BE2C (cell line): ENCODE measurements at regions not wholly inside any gene's neighbourhood (a gene's known extent, or its start where the extent isn't known, plus 50 kb on each side); places are given as distances from the start of the nearest gene placed in this dataset.

ENCODE experiments used
- DNase-seq: peaks from one replicate; pipeline ENCODE4 v3.0.0-alpha.2; 2020
- H3K27me3 ChIP-seq: fragments of 250-450 bp; sonication (Bioruptor Pico); 2 replicates; pipeline ENCODE4 v1.5.1; 2020; ENCODE audit warnings: mild to moderate bottlenecking
- H3K36me3 ChIP-seq: fragments of 250-450 bp; sonication (Bioruptor Pico); 2 replicates; pipeline ENCODE4 v1.5.1; 2020; ENCODE audit warnings: mild to moderate bottlenecking
- H3K4me1 ChIP-seq: fragments of 250-450 bp; sonication (Bioruptor Pico); 2 replicates; pipeline ENCODE4 v1.5.1; 2020
- H3K4me3 ChIP-seq: 2 replicates; pipeline ENCODE4 v1.5.1; 2011; ENCODE audit warnings: low read depth, low read length
- H3K9me3 ChIP-seq: fragments of 250-450 bp; sonication (Bioruptor Pico); 2 replicates; pipeline ENCODE4 v1.5.1; 2020
- TF ChIP-seq, protein P1 (sequence below): IDR thresholded peaks from 2 replicates; pipeline ENCODE4 v1.5.1; 2012; ENCODE audit warnings: mild to moderate bottlenecking, low read depth, low read length

DNA sequence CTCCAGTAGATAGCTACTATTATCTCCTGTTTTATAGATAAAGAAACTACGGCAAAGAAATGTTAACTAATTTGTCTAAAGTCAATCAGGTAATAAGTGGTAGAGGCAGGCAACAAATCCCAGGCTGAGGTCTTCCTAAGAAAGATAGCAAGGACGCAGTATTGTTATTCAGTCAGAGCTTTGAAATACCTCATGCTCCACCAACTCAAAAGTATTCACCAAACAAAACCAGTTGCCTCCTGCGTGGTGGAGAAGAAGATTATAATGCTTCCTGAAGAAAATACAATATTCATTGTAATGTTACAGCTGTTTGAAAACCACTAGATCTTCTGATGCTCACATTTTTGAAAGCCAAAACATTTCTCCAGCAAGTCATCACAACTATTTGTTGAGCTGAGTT, 138.2 kb upstream of the CNTN4 start:
- no peaks in the 10 kb centered on the region for H3K4me1 ChIP-seq
- no peaks in the 10 kb centered on the region for H3K27me3 ChIP-seq
- H3K9me3 ChIP-seq: no peaks in the 10 kb centered on the region
- TF ChIP-seq, protein P1, sequence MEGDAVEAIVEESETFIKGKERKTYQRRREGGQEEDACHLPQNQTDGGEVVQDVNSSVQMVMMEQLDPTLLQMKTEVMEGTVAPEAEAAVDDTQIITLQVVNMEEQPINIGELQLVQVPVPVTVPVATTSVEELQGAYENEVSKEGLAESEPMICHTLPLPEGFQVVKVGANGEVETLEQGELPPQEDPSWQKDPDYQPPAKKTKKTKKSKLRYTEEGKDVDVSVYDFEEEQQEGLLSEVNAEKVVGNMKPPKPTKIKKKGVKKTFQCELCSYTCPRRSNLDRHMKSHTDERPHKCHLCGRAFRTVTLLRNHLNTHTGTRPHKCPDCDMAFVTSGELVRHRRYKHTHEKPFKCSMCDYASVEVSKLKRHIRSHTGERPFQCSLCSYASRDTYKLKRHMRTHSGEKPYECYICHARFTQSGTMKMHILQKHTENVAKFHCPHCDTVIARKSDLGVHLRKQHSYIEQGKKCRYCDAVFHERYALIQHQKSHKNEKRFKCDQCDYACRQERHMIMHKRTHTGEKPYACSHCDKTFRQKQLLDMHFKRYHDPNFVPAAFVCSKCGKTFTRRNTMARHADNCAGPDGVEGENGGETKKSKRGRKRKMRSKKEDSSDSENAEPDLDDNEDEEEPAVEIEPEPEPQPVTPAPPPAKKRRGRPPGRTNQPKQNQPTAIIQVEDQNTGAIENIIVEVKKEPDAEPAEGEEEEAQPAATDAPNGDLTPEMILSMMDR: no peak
- H3K4me3 ChIP-seq: no peak overlapping the region
- no peak for DNase-seq
- H3K36me3 ChIP-seq: no peaks in the 10 kb centered on the region

DNA sequence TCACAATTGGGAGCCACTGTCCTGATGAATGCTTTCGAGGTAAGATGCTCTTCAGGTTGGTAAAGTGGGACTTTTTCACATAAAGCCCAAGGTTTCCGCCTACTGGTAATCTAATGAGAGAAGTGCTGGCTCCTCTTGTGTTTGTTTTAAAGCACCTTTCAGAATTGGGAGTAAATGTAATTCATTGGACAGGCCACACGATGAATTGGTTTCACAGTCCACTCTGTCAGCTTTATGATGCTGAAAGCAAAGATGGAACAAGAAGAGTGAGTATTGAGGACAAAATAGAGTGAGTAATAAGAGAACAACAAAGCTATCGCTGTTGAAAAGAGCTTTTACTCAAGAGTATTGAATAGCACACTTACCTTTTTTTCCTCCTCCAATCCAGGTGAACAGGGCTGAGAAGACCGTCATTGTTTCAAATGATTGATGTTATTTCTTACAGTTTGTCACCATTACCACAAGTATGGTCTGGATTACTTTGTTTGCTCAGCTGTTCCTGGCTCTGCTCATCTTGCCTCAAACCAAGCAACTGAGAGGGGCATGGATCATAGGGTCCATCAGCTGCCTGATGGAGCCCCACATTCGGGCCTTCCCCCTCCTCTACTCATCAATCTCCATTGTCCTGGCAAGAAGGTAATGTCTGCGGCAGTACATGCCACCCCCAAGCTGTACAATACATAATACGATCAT, 136.1 kb upstream of the CNTN4 start:
- Histone ChIP-seq H3K36me3 (no peaks in the 10 kb centered on the region), H3K4me3 (no peak overlapping the region), H3K9me3 (no peaks in the 10 kb centered on the region), H3K4me1 (no peaks in the 10 kb centered on the region), H3K27me3 (no peaks in the 10 kb centered on the region)
- TF ChIP-seq, protein P1: no peak
- DNase-seq: no peak

DNA sequence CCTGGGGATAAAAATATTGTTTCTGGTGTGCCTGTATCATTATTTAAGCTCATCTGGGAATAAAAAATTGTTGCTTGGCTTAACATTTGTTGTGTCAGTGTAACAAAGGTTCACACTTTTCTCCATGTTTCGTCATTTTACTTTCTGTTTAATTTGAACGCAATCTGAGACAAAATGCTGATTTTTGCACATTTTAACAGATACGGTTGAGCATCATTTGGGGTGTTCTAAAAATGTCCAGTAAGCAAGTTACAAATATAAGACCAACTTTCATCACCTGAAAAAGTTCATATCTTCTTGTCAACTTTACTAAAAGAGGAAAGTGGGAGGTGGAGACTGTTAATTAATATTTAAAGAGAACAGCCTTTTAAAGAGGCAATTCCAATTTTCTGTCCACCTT, 134.8 kb upstream of the CNTN4 start:
- H3K36me3 ChIP-seq: no peaks in the 10 kb centered on the region
- no peaks in the 10 kb centered on the region for H3K4me1 ChIP-seq
- H3K27me3 ChIP-seq: no peaks in the 10 kb centered on the region
- TF ChIP-seq, protein P1: no peak
- no peaks in the 10 kb centered on the region for H3K9me3 ChIP-seq
- no peak for DNase-seq
- H3K4me3 ChIP-seq: no peak overlapping the region

DNA sequence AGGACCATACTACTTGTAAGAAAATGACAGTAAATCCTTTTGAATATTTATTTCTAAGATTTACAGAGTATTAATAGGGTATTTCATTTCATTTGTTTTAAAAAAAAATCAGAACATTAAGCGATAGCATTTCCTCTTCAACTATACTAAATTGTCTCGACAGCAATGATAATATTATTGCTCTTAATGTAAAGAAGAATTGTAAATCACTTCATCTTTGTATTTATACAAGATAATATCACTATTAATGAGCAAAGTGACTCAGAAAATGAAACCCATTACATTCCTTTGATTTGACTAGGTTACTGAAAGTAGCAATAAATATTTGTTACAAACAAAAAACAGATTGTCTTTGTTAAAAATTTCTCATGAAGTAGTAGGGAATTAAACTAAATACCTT, 131.1 kb upstream of the CNTN4 start:
- no peaks in the 10 kb centered on the region for H3K27me3 ChIP-seq
- no peak overlapping the region for H3K4me3 ChIP-seq

DNA sequence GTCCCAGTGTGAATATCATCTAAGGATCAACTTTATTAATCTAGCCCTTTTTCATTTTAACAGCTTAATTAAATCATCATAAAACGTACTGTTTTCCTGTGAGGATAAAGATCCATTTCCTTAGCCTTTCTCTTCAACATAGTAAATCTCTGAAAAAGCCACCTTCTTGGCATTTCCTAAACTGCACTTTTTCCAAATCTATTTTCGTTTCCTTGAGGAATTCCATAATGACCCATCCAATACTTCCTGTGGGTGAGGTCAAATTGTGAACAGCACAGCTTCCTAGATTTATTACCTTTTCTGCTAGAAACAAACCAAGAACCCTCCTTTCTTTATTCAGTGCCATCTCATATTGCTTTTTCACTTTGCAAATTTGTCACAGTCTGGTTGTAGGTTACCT, 129.4 kb upstream of the CNTN4 start:
- H3K27me3 ChIP-seq: no peaks in the 10 kb centered on the region
- TF ChIP-seq, protein P1: no peak
- H3K9me3 ChIP-seq: no peaks in the 10 kb centered on the region
- H3K36me3 ChIP-seq: no peaks in the 10 kb centered on the region
- no peak overlapping the region for H3K4me3 ChIP-seq
- no peaks in the 10 kb centered on the region for H3K4me1 ChIP-seq
- no peak for DNase-seq

More for the DNA sequence above, 131.1 kb upstream of the CNTN4 start:
- H3K36me3 ChIP-seq: no peaks in the 10 kb centered on the region
- no peak for DNase-seq
- TF ChIP-seq, protein P1: no peak
- no peaks in the 10 kb centered on the region for H3K4me1 ChIP-seq
- H3K9me3 ChIP-seq: no peaks in the 10 kb centered on the region

DNA sequence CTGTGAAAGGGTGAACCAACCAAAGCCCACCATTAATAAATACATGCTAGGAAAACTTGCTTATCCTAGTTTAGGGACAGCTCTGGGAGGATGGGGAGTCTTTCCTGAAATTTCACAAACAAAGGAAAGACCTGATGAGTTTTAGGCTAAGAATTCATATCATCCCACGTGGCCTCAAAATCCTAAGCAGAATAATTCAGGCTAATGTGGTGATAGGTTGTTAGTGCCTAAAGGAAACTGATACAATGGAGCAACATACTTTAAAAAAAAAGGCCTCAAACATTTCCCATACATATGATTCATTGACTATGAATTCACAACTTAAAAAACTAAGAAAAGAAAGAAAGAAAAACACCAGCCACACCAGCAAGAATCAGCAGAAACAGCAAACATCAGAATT, 126.9 kb upstream of the CNTN4 start:
- H3K4me1 ChIP-seq: no peaks in the 10 kb centered on the region
- no peak overlapping the region for H3K4me3 ChIP-seq
- H3K9me3 ChIP-seq: no peaks in the 10 kb centered on the region
- TF ChIP-seq, protein P1: no peak
- no peaks in the 10 kb centered on the region for H3K36me3 ChIP-seq
- no peaks in the 10 kb centered on the region for H3K27me3 ChIP-seq
- no peak for DNase-seq
